ENCODE measurements at regions not wholly inside any gene's neighbourhood (a gene's known extent, or its start where the extent isn't known, plus 50 kb on each side); places are given as distances from the start of the nearest gene placed in this dataset.
A peak's percentile ranks its signal among the peaks of the same experiment; 100 is the strongest.

GRCh38 chr20:21653628-21654027 lies 51.8 kb upstream of the PAX1 start:
- no peak for DNase-seq

GRCh38 chr20:21643417-21643816 lies 62.0 kb upstream of the PAX1 start:
- DNase-seq: no peak

- peak; percentile 11 for DNase-seq
Observed at GRCh38 chr20:21640556-21640955, 64.9 kb upstream of the PAX1 start.

DNA sequence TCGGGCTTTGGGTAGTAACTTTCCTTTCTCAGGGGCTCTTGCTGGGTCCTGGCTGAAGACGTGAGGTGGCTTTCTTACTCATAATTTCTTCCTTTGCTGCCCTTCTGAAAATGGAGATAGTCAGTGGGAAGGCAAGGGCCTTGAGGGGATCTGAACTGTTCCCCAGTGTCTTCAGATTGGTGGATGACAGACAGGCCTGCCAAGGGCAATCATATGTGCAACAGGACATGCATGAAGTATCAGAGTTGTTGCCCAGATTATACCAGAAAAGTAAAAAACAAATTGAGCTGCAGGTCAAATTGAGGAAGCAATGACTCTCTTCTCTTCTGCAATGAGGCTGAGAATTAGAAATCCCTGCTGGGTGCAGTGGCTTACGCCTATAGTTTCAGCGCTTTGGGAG lies 71.6 kb upstream of the PAX1 start:
- DNase-seq: no peak

DNA sequence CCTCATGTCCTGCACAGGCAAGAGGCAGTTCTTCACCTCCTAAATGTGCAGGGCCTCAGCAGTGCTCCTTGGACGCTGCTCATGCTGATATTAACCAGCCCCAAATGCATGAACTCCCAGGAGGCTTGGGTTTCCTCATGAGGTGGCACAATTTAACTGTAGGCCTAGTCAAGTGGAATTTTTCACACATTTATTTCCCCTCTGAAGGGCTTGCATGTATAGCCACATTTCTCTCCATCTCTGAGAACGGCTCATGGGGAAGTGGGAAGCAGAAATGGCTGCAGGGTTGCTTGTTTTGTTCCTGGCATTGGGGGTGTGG lies 72.8 kb upstream of the PAX1 start:
- no peak for DNase-seq

GRCh38 chr20:21632031-21632734 lies 73.3 kb upstream of the PAX1 start:
- no peak for DNase-seq

- DNase-seq: no peak
Observed at GRCh38 chr20:21628800-21629199, 76.7 kb upstream of the PAX1 start.

GRCh38 chr20:21623781-21624094 lies 81.7 kb upstream of the PAX1 start:
- no peak for DNase-seq

- DNase-seq: no peak
Observed at GRCh38 chr20:21623074-21623780, 82.2 kb upstream of the PAX1 start.

GRCh38 chr20:21622097-21622857 lies 83.2 kb upstream of the PAX1 start:
- no peak for DNase-seq

- no peak for DNase-seq
Observed at GRCh38 chr20:21618759-21619416, 86.6 kb upstream of the PAX1 start.

DNA sequence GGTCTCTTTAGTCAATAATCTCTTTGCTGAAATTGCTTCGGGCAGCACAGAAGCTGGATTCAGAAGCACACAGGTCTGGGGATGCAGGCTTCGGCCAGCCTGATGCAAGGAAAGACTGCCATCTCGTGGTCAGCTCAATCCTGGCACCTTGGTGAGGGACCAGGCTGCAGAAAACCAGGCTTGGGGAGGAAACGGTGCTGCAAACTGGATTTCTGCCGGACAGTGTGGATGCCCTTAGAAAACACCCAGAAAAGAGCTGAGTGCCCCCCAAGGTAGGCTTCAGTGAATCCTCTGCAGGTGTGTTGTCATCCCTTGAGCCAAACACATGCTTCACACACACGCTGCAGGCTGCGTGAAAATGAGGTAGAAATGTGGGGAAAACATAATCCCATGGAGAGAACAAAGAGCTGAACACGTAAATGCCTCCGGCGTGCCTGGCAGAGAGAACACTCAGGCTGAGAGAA lies 89.8 kb upstream of the PAX1 start:
- DNase-seq: peak; percentile 73

DNA sequence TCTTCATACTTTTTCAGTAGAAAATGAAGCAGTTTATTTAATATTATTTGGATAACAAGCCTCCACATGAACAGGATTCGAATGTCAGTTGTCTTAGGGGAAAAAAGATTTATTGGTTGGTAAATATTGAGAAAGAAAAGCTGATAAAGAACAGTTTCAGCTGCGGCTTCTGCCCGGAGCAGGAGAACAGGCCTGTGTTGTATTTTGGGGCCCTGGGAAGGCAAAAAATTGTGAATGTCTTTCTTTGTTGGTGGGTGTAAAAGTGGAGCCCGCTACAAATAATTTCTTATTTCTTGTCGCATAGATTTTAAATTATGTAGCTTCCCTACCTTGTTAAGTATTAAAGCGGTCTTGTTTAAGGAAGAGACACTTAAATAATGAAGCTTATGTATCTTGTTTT lies 90.5 kb upstream of the PAX1 start:
- no peak for DNase-seq

GRCh38 chr20:21613512-21613911 lies 92.0 kb upstream of the PAX1 start:
- peak; percentile 51 for DNase-seq

- no peak for DNase-seq
Observed at GRCh38 chr20:21609981-21610380, 95.5 kb upstream of the PAX1 start.

GRCh38 chr20:21609221-21609620 lies 95.4 kb upstream of the NKX2-2 start:
- no peak for DNase-seq

- no peak for DNase-seq
Observed at GRCh38 chr20:21608777-21609176, 94.9 kb upstream of the NKX2-2 start.

DNA sequence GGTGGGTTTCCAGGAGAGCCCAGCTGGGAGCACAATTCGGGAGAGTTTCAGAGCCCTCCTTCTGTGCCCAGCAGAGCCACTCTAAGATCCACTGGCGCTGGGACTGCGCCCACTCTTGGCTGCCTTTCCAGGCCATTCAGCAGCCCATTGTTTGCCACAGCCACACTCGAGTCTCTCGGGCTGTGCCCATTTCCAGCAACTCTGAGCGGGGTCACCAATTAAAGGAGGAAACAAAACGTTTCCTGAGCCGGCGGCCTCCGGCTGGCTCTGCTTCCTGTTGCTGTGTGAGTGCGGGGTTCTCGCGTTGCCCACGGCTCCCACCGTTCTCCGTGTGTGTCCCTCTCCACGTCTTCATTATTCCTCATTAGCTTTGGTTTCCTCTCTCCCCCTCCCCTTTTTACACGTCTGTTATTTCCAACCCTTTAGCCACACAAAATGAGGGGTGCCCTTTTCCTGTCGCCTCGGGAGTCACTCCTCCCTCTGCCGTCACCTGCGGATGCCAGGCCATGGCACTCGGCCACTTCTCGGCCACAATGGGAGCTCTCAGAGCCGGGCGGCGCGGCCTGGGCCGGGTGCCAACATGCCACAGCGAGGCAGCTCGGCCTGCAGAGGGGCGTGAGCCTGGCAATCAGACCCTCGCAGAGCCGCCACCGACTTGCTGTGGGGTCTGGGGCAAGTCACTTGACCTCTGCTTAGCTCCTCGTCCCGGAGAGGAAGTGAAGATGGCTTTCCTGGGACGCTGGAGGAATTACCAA lies 94.3 kb upstream of the NKX2-2 start:
- DNase-seq: peak; percentile 89

DNA sequence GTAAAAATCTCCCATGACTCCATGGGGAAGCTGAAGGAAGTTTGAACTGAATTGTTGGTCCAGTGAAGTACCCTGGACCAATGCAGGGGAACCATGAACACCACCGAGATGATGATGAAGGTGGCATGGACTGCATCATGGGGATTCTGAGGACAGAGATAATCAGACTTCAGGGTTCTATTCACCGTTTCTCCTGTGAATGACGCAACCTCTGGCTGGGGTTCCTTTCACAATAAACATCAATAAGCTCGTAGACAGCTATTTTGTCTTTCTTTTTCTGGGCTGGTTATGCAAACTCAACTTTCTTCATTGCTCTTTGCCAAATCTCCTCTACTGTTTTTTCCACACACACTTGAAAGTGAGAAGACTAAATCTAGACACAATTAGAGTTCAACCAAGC lies 87.9 kb upstream of the NKX2-2 start:
- DNase-seq: no peak

DNA sequence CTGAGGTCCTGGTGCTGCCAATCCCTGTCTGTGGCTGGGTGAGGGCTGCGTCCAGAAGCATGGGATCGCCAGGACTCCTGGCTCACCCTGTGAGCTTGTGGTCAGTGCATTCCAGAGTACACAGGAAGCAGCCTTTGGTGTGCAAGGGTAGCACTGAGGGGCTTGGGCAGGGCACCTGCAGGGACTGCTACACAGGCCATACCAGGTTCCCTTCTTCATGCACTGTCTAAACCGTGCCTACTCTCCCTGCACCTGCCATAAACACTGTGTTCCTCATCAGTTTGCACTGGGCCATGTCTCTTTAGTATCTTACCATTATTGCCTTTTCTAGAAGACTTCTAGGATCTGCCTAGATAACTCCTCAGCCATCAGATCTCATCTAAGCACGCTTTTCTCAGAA lies 72.8 kb upstream of the NKX2-2 start:
- DNase-seq: no peak

DNA sequence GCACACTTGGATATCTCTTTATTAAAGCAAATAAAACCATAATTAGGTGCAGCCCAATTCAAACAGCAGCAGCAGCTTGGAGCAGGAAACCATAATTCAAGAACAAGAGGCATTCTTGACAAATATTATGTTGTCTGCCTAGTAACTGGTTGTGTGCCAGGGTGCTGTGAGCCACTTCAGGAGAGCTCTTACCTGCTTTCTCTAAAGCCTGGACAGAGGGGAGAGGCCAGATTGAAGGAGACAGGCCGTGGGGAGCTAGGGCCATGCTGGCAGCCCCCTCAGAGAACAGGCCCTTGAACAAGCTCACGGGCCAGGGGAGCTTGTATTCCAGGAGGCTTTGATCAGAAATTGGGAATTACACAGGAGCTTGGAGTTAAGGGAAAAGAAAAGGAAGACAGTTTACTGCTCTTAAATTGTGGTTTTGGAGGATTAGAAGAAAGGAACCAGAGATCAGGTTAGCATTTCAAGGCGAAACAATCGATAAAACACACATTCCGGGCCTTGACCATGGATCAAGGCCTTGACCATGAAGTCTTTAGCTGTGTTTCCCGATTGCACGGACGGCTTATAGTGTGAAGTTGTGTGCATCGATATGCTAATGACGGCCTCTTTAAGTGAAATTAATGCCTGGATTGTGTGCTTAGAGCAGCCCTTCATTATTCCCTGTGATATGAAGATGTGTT lies 69.8 kb upstream of the NKX2-2 start:
- peak; percentile 90 for DNase-seq

GRCh38 chr20:21577551-21577950 lies 63.7 kb upstream of the NKX2-2 start:
- DNase-seq: no peak
